Activated CD8-positive, alpha-beta T cell treated with anti-CD3 and anti-CD28 coated beads for 36 hours (primary cell): ENCODE measurements at regions not wholly inside any gene's neighbourhood (a gene's known extent, or its start where the extent isn't known, plus 50 kb on each side); places are given as distances from the start of the nearest gene placed in this dataset.

Experiments
- ATAC-seq: fragments of 200-7000 bp; cut with Tn5 transposase; one replicate; pipeline ENCODE4 v1.10.0; 2021; ENCODE audit warnings: mild to moderate bottlenecking, moderate library complexity
- CTCF ChIA-PET: fragments of 350-600 bp; sonication (Branson Sonifier 250); formaldehyde crosslinking; loops from one replicate; lab custom pipeline; 2021; ENCODE audit warnings: antibody characterized with exemption; lab: Charles Lee
- POLR2A ChIA-PET: fragments of 350-600 bp; sonication (Branson Sonifier 250); formaldehyde crosslinking; loops from one replicate; lab custom pipeline; 2021; ENCODE audit warnings: antibody characterized with exemption; lab: Charles Lee
- DNase-seq: peaks from one replicate; pipeline ENCODE4 v3.0.0-alpha.2; 2020
- H3K27ac Mint-ChIP-seq: one replicate; pipeline ENCODE4 v1.8.0; 2021; ENCODE audit warnings: mild to moderate bottlenecking, mixed read lengths
- H3K27me3 Mint-ChIP-seq: one replicate; pipeline ENCODE4 v1.8.0; 2021; ENCODE audit warnings: mixed read lengths
- H3K36me3 Mint-ChIP-seq: one replicate; pipeline ENCODE4 v1.8.0; 2021; ENCODE audit warnings: low read depth, mixed read lengths
- H3K4me1 Mint-ChIP-seq: one replicate; pipeline ENCODE4 v1.8.0; 2021; ENCODE audit warnings: low read depth, mixed read lengths
- H3K4me3 Mint-ChIP-seq: one replicate; pipeline ENCODE4 v1.8.0; 2021; ENCODE audit warnings: mild to moderate bottlenecking, moderate library complexity, mixed read lengths
- H3K9me3 Mint-ChIP-seq: one replicate; pipeline ENCODE4 v1.8.0; 2021; ENCODE audit warnings: mixed read lengths
- CTCF ChIP-seq: fragments of 200-600 bp; IDR thresholded peaks from one replicate; pipeline ENCODE4 v1.8.0; 2022; ENCODE audit warnings: antibody characterized with exemption, mild to moderate bottlenecking
- intact Hi-C: fragments of 100-400 bp; cut with micrococcal nuclease; formaldehyde crosslinking; loops from one replicate; pipeline ENCODE4 v1.10.0; 2022

GRCh38 chr4:114343015-114343414, 255.6 kb upstream of the UGT8 start:
- CTCF ChIA-PET: no interaction called here

GRCh38 chr4:114349543-114350175, 248.9 kb upstream of the UGT8 start:
- H3K27ac Mint-ChIP-seq: no peak overlapping the region
- no peaks in the 10 kb centered on the region for H3K9me3 Mint-ChIP-seq
- DNase-seq (no peak), ATAC-seq (no peak)
- H3K4me1 Mint-ChIP-seq: no peaks in the 10 kb centered on the region
- H3K27me3 Mint-ChIP-seq: peaks cover 4% of the 10 kb centered on the region
- intact Hi-C loops: no loop called here
- ChIA-PET CTCF (no interaction called here), POLR2A (no interaction called here)
- no peak overlapping the region for H3K4me3 Mint-ChIP-seq
- no peaks in the 10 kb centered on the region for H3K36me3 Mint-ChIP-seq
- TF ChIP-seq CTCF: no peak

More at GRCh38 chr4:114343015-114343414, 255.6 kb upstream of the UGT8 start:
- H3K9me3 Mint-ChIP-seq: no peaks in the 10 kb centered on the region
- POLR2A ChIA-PET: no interaction called here
- no peaks in the 10 kb centered on the region for H3K36me3 Mint-ChIP-seq
- peaks cover 6% of the 10 kb centered on the region for H3K27me3 Mint-ChIP-seq
- ATAC-seq: no peak
- no peak overlapping the region for H3K27ac Mint-ChIP-seq
- H3K4me1 Mint-ChIP-seq: no peaks in the 10 kb centered on the region
- no peak overlapping the region for H3K4me3 Mint-ChIP-seq
- intact Hi-C loops: no loop called here
- DNase-seq: no peak
- no peak for TF ChIP-seq CTCF

GRCh38 chr4:114358901-114359300, 239.7 kb upstream of the UGT8 start:
- Mint-ChIP-seq H3K27me3 (peaks cover 4% of the 10 kb centered on the region), H3K9me3 (no peaks in the 10 kb centered on the region), H3K36me3 (no peaks in the 10 kb centered on the region), H3K27ac (no peak overlapping the region), H3K4me1 (no peaks in the 10 kb centered on the region), H3K4me3 (no peak overlapping the region)
- intact Hi-C loops: no loop called here
- TF ChIP-seq CTCF: no peak
- ATAC-seq (no peak), DNase-seq (no peak)
- POLR2A ChIA-PET: no interaction called here
- CTCF ChIA-PET: no interaction called here

- Mint-ChIP-seq H3K36me3 (no peaks in the 10 kb centered on the region), H3K4me3 (no peak overlapping the region), H3K27me3 (peaks cover 4% of the 10 kb centered on the region), H3K4me1 (no peaks in the 10 kb centered on the region), H3K9me3 (no peaks in the 10 kb centered on the region), H3K27ac (no peak overlapping the region)
- CTCF ChIA-PET: no interaction called here
- ATAC-seq (no peak), DNase-seq (no peak)
- POLR2A ChIA-PET: no interaction called here
- no peak for TF ChIP-seq CTCF
- intact Hi-C loops: no loop called here
Observed at GRCh38 chr4:114361249-114361648, 237.4 kb upstream of the UGT8 start.

GRCh38 chr4:114364857-114365256, 233.8 kb upstream of the UGT8 start:
- Mint-ChIP-seq H3K27me3 (peaks cover 3% of the 10 kb centered on the region), H3K27ac (no peak overlapping the region), H3K4me3 (no peak overlapping the region), H3K4me1 (no peaks in the 10 kb centered on the region), H3K9me3 (no peaks in the 10 kb centered on the region), H3K36me3 (no peaks in the 10 kb centered on the region)
- TF ChIP-seq CTCF: no peak
- intact Hi-C loops: no loop called here
- ChIA-PET CTCF (no interaction called here), POLR2A (no interaction called here)
- DNase-seq (no peak), ATAC-seq (no peak)
